IMR-90 (cell line): ENCODE measurements at regions not wholly inside any gene's neighbourhood (a gene's known extent, or its start where the extent isn't known, plus 50 kb on each side); places are given as distances from the start of the nearest gene placed in this dataset.

Experiments used
- BHLHE40 ChIP-seq: fragments of 150-350 bp; IDR thresholded peaks from 2 replicates; pipeline ENCODE4 v1.6.1; 2016; ENCODE audit warnings: mild to moderate bottlenecking, low read depth, low read length
- MAFK ChIP-seq: IDR thresholded peaks from 2 replicates; pipeline ENCODE4 v1.6.1; 2012; ENCODE audit warnings: low read depth, low read length, improper control_type of control experiment
- MAZ ChIP-seq: IDR thresholded peaks from 2 replicates; pipeline ENCODE4 v1.6.1; 2012; ENCODE audit warnings: low read depth, mild to moderate bottlenecking, low read length, improper control_type of control experiment, moderate library complexity, borderline replicate concordance
- MXI1 ChIP-seq: IDR thresholded peaks from 2 replicates; pipeline ENCODE4 v1.6.1; 2012; ENCODE audit warnings: low read depth, mild to moderate bottlenecking, low read length, moderate library complexity, borderline replicate concordance
- NFE2L2 ChIP-seq: fragments of 150-350 bp; IDR thresholded peaks from 2 replicates; pipeline ENCODE4 v1.6.1; 2016; ENCODE audit warnings: low read depth, mild to moderate bottlenecking, low read length
- POLR2A ChIP-seq: IDR thresholded peaks from 2 replicates; pipeline ENCODE4 v1.6.1; 2012; ENCODE audit warnings: mild to moderate bottlenecking, low read depth, low read length
- SMC3 ChIP-seq: fragments of 150-350 bp; IDR thresholded peaks from 2 replicates; pipeline ENCODE4 v1.6.1; 2016; ENCODE audit warnings: low read depth, mild to moderate bottlenecking, antibody characterized with exemption, low read length, moderate library complexity
- TF ChIP-seq, protein P1 (sequence below): conservative IDR thresholded peaks from 2 replicates; pipeline ENCODE4 v1.5.1; 2012; ENCODE audit warnings: mild to moderate bottlenecking, low read depth, low read length, improper control_type of control experiment

DNA sequence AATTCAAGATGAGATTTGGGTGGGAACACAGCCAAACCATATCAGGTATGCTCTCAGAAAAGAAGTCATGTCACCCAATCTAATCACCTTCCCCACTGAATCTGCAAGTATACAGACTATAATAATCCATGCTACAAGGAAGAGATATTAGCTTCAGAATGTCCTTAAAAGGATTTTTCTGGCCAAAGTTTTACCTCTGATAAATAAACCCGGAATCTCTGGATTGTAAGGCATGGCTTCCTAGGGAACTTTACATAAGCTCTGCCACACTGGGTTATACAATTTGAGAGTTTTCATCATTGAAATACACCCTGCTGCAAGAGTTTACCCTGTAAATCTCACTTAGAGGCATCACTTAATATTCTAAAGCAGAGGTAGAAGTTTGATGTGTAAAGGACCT is 330.5 kb upstream of the KCNMB2 start:
- TF ChIP-seq MXI1 = no peak
- TF ChIP-seq, protein P1, sequence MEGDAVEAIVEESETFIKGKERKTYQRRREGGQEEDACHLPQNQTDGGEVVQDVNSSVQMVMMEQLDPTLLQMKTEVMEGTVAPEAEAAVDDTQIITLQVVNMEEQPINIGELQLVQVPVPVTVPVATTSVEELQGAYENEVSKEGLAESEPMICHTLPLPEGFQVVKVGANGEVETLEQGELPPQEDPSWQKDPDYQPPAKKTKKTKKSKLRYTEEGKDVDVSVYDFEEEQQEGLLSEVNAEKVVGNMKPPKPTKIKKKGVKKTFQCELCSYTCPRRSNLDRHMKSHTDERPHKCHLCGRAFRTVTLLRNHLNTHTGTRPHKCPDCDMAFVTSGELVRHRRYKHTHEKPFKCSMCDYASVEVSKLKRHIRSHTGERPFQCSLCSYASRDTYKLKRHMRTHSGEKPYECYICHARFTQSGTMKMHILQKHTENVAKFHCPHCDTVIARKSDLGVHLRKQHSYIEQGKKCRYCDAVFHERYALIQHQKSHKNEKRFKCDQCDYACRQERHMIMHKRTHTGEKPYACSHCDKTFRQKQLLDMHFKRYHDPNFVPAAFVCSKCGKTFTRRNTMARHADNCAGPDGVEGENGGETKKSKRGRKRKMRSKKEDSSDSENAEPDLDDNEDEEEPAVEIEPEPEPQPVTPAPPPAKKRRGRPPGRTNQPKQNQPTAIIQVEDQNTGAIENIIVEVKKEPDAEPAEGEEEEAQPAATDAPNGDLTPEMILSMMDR = no peak
- no peak for TF ChIP-seq MAZ
- no peak for TF ChIP-seq NFE2L2
- TF ChIP-seq POLR2A = no peak
- TF ChIP-seq BHLHE40 = no peak
- TF ChIP-seq MAFK = no peak
- no peak for TF ChIP-seq SMC3
